ENCODE measurements at regions not wholly inside any gene's neighbourhood (a gene's known extent, or its start where the extent isn't known, plus 50 kb on each side); places are given as distances from the start of the nearest gene placed in this dataset.
"Not testable (repeated sequence)": the region's sequence is repeated elsewhere in the genome, so short reads cannot be mapped to it uniquely, and the experiment has no call there.

DNA sequence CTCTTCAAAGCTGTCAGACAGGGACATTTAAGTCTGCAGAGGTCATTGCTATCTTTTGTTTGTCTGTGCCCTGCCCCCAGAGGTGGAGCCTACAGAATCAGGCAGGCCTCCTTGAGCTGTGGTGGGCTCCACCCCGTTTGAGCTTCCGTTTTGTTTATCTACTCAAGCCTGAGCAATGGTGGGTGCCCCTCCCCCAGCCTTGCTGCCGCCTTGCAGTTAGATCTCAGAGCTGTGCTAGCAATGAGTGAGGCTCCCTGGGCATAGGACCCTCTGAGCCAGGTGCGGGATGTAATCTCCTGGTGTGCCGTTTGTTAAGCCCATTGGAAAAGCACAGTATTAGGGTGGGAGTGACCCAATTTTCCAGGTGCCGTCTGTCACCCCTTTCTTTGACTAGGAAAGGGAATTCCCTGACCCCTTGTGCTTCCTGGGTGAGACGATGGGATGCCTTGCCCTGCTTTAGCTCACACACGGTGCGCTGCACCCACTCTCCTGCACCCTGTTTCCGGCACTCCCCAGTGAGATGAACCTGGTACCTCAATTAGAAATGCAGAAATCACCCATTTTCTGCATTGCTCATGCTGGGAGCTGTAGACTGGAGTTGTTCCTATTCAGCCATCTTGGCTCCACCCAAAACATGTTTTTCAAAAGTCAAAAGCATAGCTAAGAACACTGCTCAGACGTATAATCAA is 244.7 kb downstream of the CENPC start:
- not testable (repeated sequence) for TF ChIP-seq POLR2AphosphoS5 (IDR thresholded peaks at IDR 0.05; ENCODE audit: low read depth); GABPA (IDR thresholded peaks at IDR 0.05; ENCODE audit: low read depth); SPI1 (IDR thresholded peaks at IDR 0.05; ENCODE audit: borderline replicate concordance, low read depth)
- TF ChIP-seq, protein P1, sequence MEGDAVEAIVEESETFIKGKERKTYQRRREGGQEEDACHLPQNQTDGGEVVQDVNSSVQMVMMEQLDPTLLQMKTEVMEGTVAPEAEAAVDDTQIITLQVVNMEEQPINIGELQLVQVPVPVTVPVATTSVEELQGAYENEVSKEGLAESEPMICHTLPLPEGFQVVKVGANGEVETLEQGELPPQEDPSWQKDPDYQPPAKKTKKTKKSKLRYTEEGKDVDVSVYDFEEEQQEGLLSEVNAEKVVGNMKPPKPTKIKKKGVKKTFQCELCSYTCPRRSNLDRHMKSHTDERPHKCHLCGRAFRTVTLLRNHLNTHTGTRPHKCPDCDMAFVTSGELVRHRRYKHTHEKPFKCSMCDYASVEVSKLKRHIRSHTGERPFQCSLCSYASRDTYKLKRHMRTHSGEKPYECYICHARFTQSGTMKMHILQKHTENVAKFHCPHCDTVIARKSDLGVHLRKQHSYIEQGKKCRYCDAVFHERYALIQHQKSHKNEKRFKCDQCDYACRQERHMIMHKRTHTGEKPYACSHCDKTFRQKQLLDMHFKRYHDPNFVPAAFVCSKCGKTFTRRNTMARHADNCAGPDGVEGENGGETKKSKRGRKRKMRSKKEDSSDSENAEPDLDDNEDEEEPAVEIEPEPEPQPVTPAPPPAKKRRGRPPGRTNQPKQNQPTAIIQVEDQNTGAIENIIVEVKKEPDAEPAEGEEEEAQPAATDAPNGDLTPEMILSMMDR (IDR thresholded peaks at IDR 0.05; ENCODE audit: insufficient read depth, low read length): not testable (repeated sequence)
- TF ChIP-seq, protein P2, sequence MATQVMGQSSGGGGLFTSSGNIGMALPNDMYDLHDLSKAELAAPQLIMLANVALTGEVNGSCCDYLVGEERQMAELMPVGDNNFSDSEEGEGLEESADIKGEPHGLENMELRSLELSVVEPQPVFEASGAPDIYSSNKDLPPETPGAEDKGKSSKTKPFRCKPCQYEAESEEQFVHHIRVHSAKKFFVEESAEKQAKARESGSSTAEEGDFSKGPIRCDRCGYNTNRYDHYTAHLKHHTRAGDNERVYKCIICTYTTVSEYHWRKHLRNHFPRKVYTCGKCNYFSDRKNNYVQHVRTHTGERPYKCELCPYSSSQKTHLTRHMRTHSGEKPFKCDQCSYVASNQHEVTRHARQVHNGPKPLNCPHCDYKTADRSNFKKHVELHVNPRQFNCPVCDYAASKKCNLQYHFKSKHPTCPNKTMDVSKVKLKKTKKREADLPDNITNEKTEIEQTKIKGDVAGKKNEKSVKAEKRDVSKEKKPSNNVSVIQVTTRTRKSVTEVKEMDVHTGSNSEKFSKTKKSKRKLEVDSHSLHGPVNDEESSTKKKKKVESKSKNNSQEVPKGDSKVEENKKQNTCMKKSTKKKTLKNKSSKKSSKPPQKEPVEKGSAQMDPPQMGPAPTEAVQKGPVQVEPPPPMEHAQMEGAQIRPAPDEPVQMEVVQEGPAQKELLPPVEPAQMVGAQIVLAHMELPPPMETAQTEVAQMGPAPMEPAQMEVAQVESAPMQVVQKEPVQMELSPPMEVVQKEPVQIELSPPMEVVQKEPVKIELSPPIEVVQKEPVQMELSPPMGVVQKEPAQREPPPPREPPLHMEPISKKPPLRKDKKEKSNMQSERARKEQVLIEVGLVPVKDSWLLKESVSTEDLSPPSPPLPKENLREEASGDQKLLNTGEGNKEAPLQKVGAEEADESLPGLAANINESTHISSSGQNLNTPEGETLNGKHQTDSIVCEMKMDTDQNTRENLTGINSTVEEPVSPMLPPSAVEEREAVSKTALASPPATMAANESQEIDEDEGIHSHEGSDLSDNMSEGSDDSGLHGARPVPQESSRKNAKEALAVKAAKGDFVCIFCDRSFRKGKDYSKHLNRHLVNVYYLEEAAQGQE (IDR thresholded peaks at IDR 0.05; ENCODE audit: insufficient replicate concordance, low read depth): not testable (repeated sequence)

Data from HL-60 (cell line).